ENCODE measurements at regions not wholly inside any gene's neighbourhood (a gene's known extent, or its start where the extent isn't known, plus 50 kb on each side); places are given as distances from the start of the nearest gene placed in this dataset.

DNA sequence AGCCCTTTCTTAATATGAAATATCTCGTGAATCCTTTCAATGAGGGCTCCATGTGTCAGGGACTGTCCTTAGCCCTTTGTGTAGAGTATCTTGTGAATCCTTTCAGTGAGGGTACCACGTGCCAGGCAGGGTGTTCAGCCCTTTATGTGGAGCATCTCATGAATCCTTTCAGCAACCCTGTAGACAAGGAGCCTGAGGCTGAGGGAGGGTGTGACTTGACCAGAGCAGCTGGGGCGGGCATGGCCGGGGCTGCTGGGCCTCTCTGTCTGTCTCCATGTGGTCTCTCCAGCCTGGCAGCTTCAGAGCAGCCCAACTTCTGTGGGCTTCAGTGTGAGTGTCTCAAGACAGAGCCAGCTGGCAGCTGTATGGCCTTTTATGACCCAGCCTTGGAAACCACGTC, 140.2 kb downstream of the AACS start:
- intact Hi-C loops (cut with micrococcal nuclease; ENCODE audit: unreplicated experiment): no loop called here
- TF ChIP-seq, protein P1, sequence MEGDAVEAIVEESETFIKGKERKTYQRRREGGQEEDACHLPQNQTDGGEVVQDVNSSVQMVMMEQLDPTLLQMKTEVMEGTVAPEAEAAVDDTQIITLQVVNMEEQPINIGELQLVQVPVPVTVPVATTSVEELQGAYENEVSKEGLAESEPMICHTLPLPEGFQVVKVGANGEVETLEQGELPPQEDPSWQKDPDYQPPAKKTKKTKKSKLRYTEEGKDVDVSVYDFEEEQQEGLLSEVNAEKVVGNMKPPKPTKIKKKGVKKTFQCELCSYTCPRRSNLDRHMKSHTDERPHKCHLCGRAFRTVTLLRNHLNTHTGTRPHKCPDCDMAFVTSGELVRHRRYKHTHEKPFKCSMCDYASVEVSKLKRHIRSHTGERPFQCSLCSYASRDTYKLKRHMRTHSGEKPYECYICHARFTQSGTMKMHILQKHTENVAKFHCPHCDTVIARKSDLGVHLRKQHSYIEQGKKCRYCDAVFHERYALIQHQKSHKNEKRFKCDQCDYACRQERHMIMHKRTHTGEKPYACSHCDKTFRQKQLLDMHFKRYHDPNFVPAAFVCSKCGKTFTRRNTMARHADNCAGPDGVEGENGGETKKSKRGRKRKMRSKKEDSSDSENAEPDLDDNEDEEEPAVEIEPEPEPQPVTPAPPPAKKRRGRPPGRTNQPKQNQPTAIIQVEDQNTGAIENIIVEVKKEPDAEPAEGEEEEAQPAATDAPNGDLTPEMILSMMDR (conservative IDR thresholded peaks at IDR 0.05; ENCODE audit: low read length): no peak
- TF ChIP-seq EZH2phosphoT487 (IDR thresholded peaks at IDR 0.05; ENCODE audit: borderline replicate concordance, low read depth, low read length): no peak
- Histone ChIP-seq H3K4me2 (ENCODE audit: low read length) (no peak overlapping the region), H2AFZ (ENCODE audit: low read length) (no peak overlapping the region), H3K4me1 (ENCODE audit: insufficient read depth, low read length, poor library complexity, severe bottlenecking) (peaks cover 19% of the 10 kb centered on the region), H3K4me3 (ENCODE audit: low read depth, low read length, poor library complexity, severe bottlenecking) (no peak overlapping the region), H4K20me1 (ENCODE audit: insufficient read depth, low read length) (no peaks in the 10 kb centered on the region), H3K9me2 (ENCODE audit: insufficient read depth, low read length) (no peaks in the 10 kb centered on the region), H3K36me3 (ENCODE audit: insufficient read depth, low read length) (no peaks in the 10 kb centered on the region), H3K9me3 (ENCODE audit: low read length) (no peaks in the 10 kb centered on the region), H3K27ac (ENCODE audit: low read depth, low read length, poor library complexity, severe bottlenecking) (no peak overlapping the region), H3K79me2 (ENCODE audit: insufficient read depth, low read depth, low read length) (no peaks in the 10 kb centered on the region)
- ChIA-PET CTCF (ENCODE audit: unreplicated experiment) (no interaction called here), POLR2A (interaction anchor here (0.6 kb wide), 1 partner anchor 13 kb away, joined by 3 read pairs; no protein-coding TSS in a partner anchor)
- BruUV-seq (replicated peaks): no TSS peak
- no peak for DNase-seq (ENCODE audit: low spot score)

DNA sequence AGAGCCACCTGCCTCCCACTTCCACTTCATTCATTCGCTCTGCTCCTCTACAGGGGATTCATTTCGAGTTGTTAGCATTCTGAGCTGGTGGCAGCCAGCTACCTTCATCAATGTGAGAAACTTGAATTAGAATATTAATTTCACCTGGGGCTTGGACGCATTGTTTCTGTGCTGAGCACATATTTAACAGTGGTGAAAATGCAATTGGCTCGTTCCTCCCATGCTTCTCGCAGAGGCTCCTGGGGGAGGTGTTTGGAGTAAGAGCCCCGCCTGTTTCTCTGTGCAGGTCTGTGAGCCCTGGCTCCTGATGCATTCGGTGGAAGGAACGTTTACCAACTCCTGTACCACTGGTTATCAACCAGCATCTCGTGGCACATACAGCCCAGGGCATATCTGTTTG, 141.5 kb downstream of the AACS start:
- no TSS peak for BruUV-seq (replicated peaks)
- Histone ChIP-seq H4K20me1 (ENCODE audit: insufficient read depth, low read length) (no peaks in the 10 kb centered on the region), H3K9me3 (ENCODE audit: low read length) (no peaks in the 10 kb centered on the region), H3K4me1 (ENCODE audit: insufficient read depth, low read length, poor library complexity, severe bottlenecking) (peaks cover 21% of the 10 kb centered on the region), H3K9me2 (ENCODE audit: insufficient read depth, low read length) (no peaks in the 10 kb centered on the region), H2AFZ (ENCODE audit: low read length) (no peak overlapping the region), H3K36me3 (ENCODE audit: insufficient read depth, low read length) (no peaks in the 10 kb centered on the region), H3K4me2 (ENCODE audit: low read length) (no peak overlapping the region), H3K4me3 (ENCODE audit: low read depth, low read length, poor library complexity, severe bottlenecking) (no peak overlapping the region), H3K27ac (ENCODE audit: low read depth, low read length, poor library complexity, severe bottlenecking) (no peak overlapping the region), H3K79me2 (ENCODE audit: insufficient read depth, low read depth, low read length) (no peaks in the 10 kb centered on the region)
- ChIA-PET POLR2A (no interaction called here), CTCF (ENCODE audit: unreplicated experiment) (no interaction called here)
- DNase-seq (ENCODE audit: low spot score): no peak
- intact Hi-C loops (cut with micrococcal nuclease; ENCODE audit: unreplicated experiment): no loop called here
- no peak for TF ChIP-seq EZH2phosphoT487 (IDR thresholded peaks at IDR 0.05; ENCODE audit: borderline replicate concordance, low read depth, low read length)
- TF ChIP-seq, protein P1 (conservative IDR thresholded peaks at IDR 0.05; ENCODE audit: low read length): no peak

DNA sequence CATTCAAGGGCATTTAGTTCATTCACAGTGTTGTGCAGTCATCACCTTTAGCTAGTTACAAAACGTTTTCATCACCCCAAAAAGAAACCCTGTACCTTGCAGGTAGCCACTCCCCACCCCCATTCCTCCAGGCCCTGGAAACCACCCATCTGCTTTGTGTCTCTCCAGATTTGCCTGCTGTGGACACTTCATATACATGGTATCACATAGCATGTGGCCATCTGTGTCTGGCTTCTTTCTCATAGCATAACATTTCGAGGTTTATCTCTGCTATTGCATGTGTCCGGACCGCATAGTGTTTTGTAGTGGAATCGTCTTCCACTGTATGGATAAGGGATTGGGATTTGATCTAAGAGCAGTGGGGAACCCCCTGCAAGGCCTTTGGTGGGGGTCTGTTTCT, 143.1 kb downstream of the AACS start:
- Histone ChIP-seq H3K4me3 (ENCODE audit: low read depth, low read length, poor library complexity, severe bottlenecking) (no peak overlapping the region), H3K27ac (ENCODE audit: low read depth, low read length, poor library complexity, severe bottlenecking) (no peak overlapping the region), H3K4me2 (ENCODE audit: low read length) (no peak overlapping the region), H3K9me2 (ENCODE audit: insufficient read depth, low read length) (no peaks in the 10 kb centered on the region), H2AFZ (ENCODE audit: low read length) (no peak overlapping the region), H3K4me1 (ENCODE audit: insufficient read depth, low read length, poor library complexity, severe bottlenecking) (peaks cover 9% of the 10 kb centered on the region), H3K9me3 (ENCODE audit: low read length) (no peaks in the 10 kb centered on the region), H3K36me3 (ENCODE audit: insufficient read depth, low read length) (no peaks in the 10 kb centered on the region), H3K79me2 (ENCODE audit: insufficient read depth, low read depth, low read length) (no peaks in the 10 kb centered on the region), H4K20me1 (ENCODE audit: insufficient read depth, low read length) (no peaks in the 10 kb centered on the region)
- ChIA-PET CTCF (ENCODE audit: unreplicated experiment) (no interaction called here), POLR2A (interaction anchor here (1.0 kb wide), 1 partner anchor 19 kb away, joined by 3 read pairs; no protein-coding TSS in a partner anchor)
- no peak for DNase-seq (ENCODE audit: low spot score)
- TF ChIP-seq, protein P1 (conservative IDR thresholded peaks at IDR 0.05; ENCODE audit: low read length): no peak
- TF ChIP-seq EZH2phosphoT487 (IDR thresholded peaks at IDR 0.05; ENCODE audit: borderline replicate concordance, low read depth, low read length): no peak
- BruUV-seq (replicated peaks): no TSS peak
- intact Hi-C loops (cut with micrococcal nuclease; ENCODE audit: unreplicated experiment): no loop called here
